HepG2 (cell line): ENCODE measurements at regions not wholly inside any gene's neighbourhood (a gene's known extent, or its start where the extent isn't known, plus 50 kb on each side); places are given as distances from the start of the nearest gene placed in this dataset.

Experiments used
- CCDC6 ChIP-seq: sonication (generic); formaldehyde crosslinking; IDR thresholded peaks from 2 replicates; pipeline ENCODE4 v1.8.1; 2022; ENCODE audit warnings: mild to moderate bottlenecking, missing genetic modification reagents, moderate library complexity
- CTCF ChIP-seq: sonication (generic); formaldehyde crosslinking; IDR thresholded peaks from 2 replicates; pipeline ENCODE4 v1.5.0; 2020; ENCODE audit warnings: mild to moderate bottlenecking, missing genetic modification reagents, moderate library complexity
- SKI ChIP-seq: fragments of 450-650 bp; IDR thresholded peaks from one replicate; pipeline ENCODE4 v1.6.1; 2018; ENCODE audit warnings: mild to moderate bottlenecking; ENCODE audit not compliant: partially characterized antibody
- SNAPC5 ChIP-seq: sonication (generic); formaldehyde crosslinking; IDR thresholded peaks from 2 replicates; pipeline ENCODE4 v1.8.1; 2023; ENCODE audit warnings: mild to moderate bottlenecking, missing genetic modification reagents, borderline replicate concordance
- SOX5 ChIP-seq: IDR thresholded peaks from 2 replicates; pipeline ENCODE4 v1.6.1; 2016; ENCODE audit warnings: borderline replicate concordance
- SSRP1 ChIP-seq: IDR thresholded peaks from 2 replicates; pipeline ENCODE4 v1.6.1; 2016; ENCODE audit warnings: control low read depth
- ZHX2 ChIP-seq, 2 experiments: sonication (generic) in 1 of 2; formaldehyde crosslinking in 1 of 2; IDR thresholded peaks; 2 replicates each; pipeline versions ENCODE4 v1.6.1 to v1.9.0; 2014 to 2022; ENCODE audit warnings: antibody characterized with exemption in 1 of 2, borderline replicate concordance in 1 of 2, inconsistent platforms in 1 of 2, low read depth in 1 of 2, missing genetic modification reagents in 1 of 2
- ZNF256 ChIP-seq: sonication (generic); formaldehyde crosslinking; conservative IDR thresholded peaks from 2 replicates; pipeline ENCODE4 v1.4.0; 2020; ENCODE audit warnings: missing genetic modification reagents
- ZNF296 ChIP-seq: sonication (generic); formaldehyde crosslinking; conservative IDR thresholded peaks from 2 replicates; pipeline ENCODE4 v1.5.0; 2020; ENCODE audit warnings: mild to moderate bottlenecking, missing genetic modification reagents
- ZNF589 ChIP-seq: sonication (generic); formaldehyde crosslinking; conservative IDR thresholded peaks from 2 replicates; pipeline ENCODE4 v1.8.0; 2022; ENCODE audit warnings: mild to moderate bottlenecking, moderate library complexity, missing genetic modification reagents
- ZNF639 ChIP-seq: conservative IDR thresholded peaks from 2 replicates; pipeline ENCODE4 v1.6.1; 2018; ENCODE audit warnings: missing genetic modification reagents
- TF ChIP-seq, protein P1 (sequence below): sonication (generic); formaldehyde crosslinking; IDR thresholded peaks from 2 replicates; pipeline ENCODE4 v1.8.1; 2023; ENCODE audit warnings: missing genetic modification reagents, inconsistent platforms, borderline replicate concordance

DNA sequence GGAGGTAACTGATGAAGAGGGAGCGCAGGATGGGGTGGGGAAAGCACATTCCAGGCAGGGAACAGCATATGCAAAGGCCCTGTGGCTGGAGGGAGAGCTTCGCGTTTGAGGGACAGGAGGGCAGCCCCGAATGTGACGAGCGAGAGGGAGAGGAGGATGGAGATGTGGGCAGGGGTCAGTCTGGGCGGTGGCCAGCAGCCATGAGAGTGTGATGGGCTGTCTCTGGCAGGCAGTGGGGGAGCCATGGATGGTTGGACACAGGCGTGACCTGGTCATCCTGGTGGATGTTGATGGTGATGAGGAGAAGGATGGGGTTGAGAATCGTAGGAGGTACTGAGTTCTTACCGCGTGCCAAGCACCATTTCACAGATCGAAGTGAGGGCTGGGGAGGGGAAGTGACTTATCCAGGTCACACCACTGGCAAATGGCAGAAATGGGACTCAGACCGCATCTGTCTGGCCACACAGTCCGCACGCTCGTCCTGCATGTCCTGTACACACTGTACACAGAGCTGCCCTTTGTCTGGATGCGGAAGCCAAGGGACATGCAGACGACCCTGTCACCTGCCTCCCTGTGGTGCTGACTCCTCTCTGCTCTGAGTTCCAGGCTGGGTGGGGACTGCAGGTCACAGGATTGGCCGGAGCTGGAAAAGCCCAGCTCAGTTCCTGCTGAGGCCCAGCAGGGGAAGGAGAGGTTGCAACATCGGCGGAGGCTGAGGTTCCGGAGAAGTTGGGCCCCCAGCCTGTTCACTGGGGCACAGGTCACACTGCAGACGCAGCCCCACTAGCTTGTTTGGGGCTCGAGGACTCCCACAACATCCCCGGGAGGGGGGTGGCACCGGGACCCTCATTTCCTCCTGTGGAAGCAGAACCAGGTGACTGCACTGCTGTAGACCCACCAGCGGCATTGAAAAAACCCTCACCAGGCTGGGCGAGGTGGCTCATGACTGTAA is 165.6 kb upstream of the IER5L start (continued):
- TF ChIP-seq SNAPC5 (CRISPR knock-in tag) (no peak), ZNF256 (CRISPR knock-in tag) (no peak), CTCF (peak; percentile 67), SOX5 (CRISPR knock-in tag) (peak; percentile 98), SSRP1 (CRISPR knock-in tag) (no peak), SKI (peak; percentile 99), ZHX2 (IDR thresholded peaks at IDR 0.05; ENCODE audit: low read depth) (no peak; the same call in none of the 2 replicates), ZHX2 (CRISPR knock-in tag; IDR thresholded peaks at IDR 0.05; ENCODE audit: borderline replicate concordance) (no peak), ZNF296 (CRISPR knock-in tag) (no peak; the same call in 1 of the 2 replicates), ZNF639 (CRISPR knock-in tag) (peak; percentile 71; the same call in 1 of the 2 replicates), ZNF589 (CRISPR knock-in tag) (0 out of 2 replicates have a peak, but pooled peaks have one; percentile 63), CCDC6 (CRISPR knock-in tag) (peak; percentile 98)
- TF ChIP-seq, protein P1, sequence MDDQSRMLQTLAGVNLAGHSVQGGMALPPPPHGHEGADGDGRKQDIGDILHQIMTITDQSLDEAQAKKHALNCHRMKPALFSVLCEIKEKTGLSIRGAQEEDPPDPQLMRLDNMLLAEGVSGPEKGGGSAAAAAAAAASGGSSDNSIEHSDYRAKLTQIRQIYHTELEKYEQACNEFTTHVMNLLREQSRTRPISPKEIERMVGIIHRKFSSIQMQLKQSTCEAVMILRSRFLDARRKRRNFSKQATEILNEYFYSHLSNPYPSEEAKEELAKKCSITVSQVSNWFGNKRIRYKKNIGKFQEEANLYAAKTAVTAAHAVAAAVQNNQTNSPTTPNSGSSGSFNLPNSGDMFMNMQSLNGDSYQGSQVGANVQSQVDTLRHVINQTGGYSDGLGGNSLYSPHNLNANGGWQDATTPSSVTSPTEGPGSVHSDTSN (CRISPR knock-in tag): no peak
